Suppressor macrophage (primary cell): ENCODE measurements at regions not wholly inside any gene's neighbourhood (a gene's known extent, or its start where the extent isn't known, plus 50 kb on each side); places are given as distances from the start of the nearest gene placed in this dataset.

Experiments
- DNase-seq, 4 experiments: peaks; one replicate each; pipeline ENCODE4 v3.0.0-alpha.2; 2020 to 2022

- DNase-seq: no peak
These were observed 129.6 kb upstream of the CNTN6 start for GRCh38 chr3:963255-963654.

GRCh38 chr3:963755-964154 is 129.1 kb upstream of the CNTN6 start:
- no peak for DNase-seq

DNA sequence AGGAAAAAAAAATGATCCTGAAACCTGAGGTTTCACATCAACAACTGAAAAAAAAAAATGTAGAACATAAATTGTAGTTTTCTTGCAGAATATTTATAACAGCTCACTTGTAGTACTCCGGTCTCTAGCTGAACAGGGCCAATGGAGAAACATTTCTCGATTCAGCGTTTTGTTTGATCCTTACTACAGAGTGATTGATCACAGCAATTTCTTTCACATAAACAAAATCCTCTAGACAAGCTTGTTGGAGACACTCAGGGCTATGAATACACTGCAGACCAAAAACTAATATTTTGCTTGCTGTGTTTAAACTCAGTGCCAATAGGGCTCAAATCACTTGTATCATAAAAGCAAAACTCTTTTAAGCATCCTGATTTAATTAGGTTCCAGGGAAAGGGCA is 127.0 kb upstream of the CNTN6 start:
- DNase-seq: no peak

GRCh38 chr3:966341-966740 is 126.5 kb upstream of the CNTN6 start:
- no peak for DNase-seq

DNA sequence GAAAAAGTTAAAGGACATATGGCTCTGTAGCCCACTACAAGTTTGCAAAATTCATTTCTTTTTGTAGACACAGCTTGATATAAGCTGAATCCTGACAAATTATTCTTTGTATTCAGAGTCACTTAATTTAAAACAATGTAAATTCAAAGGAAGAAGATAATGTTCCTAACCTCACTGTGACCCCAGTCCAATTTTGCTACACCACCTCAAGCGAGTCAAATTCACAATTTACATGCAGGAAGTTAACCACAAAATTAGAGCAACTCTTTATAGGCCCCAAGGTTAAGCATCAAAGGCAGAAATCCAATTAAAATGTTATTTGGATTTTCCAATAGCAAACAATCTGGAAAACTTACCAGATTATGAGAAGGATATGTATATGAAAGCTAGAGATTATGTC is 119.5 kb upstream of the CNTN6 start:
- no peak for DNase-seq

DNA sequence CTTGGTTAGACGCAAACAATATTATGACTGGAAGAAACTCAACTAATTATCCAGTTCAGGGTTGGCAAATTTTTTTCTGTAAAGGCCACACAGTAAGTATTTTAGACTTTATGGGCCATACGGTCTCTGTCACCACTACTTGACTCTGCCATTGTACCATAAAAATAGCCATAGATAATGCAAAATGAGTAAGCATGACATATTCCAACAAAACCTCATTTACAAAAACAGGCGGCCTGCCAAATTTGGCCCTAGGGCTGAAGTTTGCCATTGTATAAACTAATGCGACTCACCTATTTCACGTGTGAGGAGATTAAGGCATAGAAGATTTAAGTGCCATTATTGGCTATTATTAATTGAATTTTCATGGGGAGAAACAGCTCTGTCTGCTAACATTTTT is 116.8 kb upstream of the CNTN6 start:
- DNase-seq: no peak

GRCh38 chr3:981156-981555 is 111.7 kb upstream of the CNTN6 start:
- no peak for DNase-seq

DNA sequence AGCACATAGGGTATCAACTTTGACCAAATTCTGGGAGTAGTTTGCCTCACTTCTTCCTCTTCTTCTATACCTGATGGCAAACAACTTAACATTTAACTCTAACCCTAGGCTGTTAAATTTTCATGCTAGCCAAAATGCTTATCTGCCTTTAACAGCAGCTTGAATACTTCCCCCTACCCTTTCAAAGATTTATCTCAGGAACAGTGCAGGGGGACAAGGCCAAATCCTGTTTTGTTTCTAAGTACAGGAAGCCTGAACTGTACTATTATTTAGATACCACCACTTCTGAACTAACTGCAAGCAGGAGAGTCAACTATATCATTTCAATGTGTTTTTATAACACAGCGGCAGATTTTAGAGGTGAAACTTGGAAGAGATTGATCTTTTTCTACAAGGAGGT is 104.0 kb upstream of the CNTN6 start:
- no peak for DNase-seq

GRCh38 chr3:992871-993270 is 100.0 kb upstream of the CNTN6 start:
- DNase-seq: no peak

DNA sequence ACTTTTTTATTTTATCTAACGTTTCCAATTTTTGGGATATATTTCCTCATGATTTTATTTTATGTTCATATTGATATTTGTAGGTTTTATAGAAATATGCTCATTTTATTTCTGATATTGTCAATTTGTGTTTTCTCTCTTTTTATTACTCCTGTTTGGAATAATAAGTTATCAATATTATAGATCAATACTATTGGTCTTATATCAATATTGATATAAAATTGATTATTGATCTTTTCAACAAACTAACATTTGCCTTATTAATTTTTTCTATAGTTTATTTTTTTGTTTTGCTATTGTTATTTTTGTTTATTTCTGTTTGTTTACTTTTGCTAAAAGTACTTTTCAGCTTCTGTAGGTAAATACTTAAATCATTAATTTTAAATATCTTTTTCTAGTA is 90.8 kb upstream of the CNTN6 start:
- DNase-seq: no peak

GRCh38 chr3:1007866-1008265 is 85.0 kb upstream of the CNTN6 start:
- DNase-seq: no peak

DNA sequence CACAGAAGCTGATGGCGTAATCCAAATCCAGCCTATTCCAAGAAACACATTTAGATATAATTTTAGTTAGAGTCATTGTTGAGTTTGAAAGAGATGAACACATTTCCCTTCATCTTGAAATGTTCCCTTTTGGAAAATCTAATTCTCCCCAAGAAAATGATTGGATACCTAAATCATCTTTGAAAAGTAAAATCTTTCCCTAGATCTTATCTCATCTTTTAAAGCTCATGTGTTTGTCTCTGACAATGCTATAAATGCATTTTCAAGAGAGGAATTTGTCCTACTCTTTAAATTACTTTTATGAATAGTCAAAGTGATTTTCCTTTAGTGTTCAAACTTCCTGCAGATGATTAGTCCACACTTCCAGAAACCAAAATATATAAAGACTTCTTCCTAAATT is 82.6 kb upstream of the CNTN6 start:
- no peak for DNase-seq

GRCh38 chr3:1015826-1016225 is 77.0 kb upstream of the CNTN6 start:
- DNase-seq: no peak

DNA sequence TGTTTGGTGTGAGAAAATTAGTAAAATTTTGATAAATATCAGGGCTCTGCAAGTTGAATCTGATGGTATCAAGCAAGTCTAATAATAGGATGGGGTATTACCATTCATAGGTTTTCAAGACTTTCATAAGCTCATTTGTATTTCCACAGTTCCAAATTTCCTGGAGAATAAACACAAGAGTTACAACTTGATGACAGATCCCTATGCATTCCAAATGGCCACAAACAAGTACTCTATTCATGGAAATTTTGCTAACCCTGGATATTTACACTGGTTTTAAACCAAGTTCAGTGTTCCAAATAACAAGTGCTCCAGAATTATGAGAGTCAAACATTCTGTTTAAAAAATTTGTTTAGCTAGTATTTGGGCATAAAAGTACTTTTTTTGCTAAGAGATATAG is 75.0 kb upstream of the CNTN6 start:
- no peak for DNase-seq

DNA sequence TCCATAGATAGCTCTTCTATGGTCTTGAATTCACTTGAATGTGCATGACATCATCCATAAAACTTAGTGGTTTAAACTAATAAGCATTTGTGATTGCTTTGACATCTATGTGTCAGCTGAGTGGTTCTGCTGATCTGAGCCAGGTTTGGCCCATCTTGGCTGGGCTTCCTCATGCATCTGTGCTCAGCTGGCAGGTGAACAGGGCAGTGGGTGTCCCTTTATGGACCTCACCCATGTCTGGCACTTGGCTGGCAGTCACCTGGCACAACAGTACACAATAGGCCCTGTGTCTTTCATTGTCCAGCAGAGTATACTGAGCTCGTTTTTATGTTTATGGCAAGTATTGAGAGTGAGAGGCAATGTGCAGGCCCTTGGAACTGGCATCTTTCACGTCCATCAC is 73.7 kb upstream of the CNTN6 start:
- no peak for DNase-seq

- DNase-seq: no peak
These were observed 66.4 kb upstream of the CNTN6 start for GRCh38 chr3:1026395-1026794.

GRCh38 chr3:1036207-1036826 is 56.5 kb upstream of the CNTN6 start:
- DNase-seq: no peak

GRCh38 chr3:1037631-1038030 is 55.2 kb upstream of the CNTN6 start:
- DNase-seq: no peak
